Endodermal cell (in vitro differentiated cells): ENCODE measurements at regions not wholly inside any gene's neighbourhood (a gene's known extent, or its start where the extent isn't known, plus 50 kb on each side); places are given as distances from the start of the nearest gene placed in this dataset.

Experiments used
- DNase-seq: peaks from one replicate; pipeline ENCODE4 v3.0.0-alpha.2; 2017
- H3K27ac ChIP-seq: 2 replicates; pipeline ENCODE4 v1.5.1; 2013; ENCODE audit warnings: mild to moderate bottlenecking, low read depth, low read length, moderate library complexity
- H3K27me3 ChIP-seq: 2 replicates; pipeline ENCODE4 v1.6.1; 2013; ENCODE audit warnings: mild to moderate bottlenecking, low read length, moderate library complexity; ENCODE audit not compliant: insufficient read depth, control insufficient read depth, poor library complexity, severe bottlenecking
- H3K36me3 ChIP-seq: 2 replicates; pipeline ENCODE4 v1.7.0; 2013; ENCODE audit warnings: mild to moderate bottlenecking, low read length, moderate library complexity; ENCODE audit not compliant: control insufficient read depth, insufficient read depth
- H3K4me1 ChIP-seq: one replicate; pipeline ENCODE4 v1.7.0; 2013; ENCODE audit warnings: low read length; ENCODE audit not compliant: control insufficient read depth, insufficient read depth
- H3K4me3 ChIP-seq: 2 replicates; pipeline ENCODE4 v1.5.1; 2013; ENCODE audit warnings: mild to moderate bottlenecking, low read length, moderate library complexity
- H3K9ac ChIP-seq: 2 replicates; pipeline ENCODE4 v1.6.1; 2013; ENCODE audit warnings: mild to moderate bottlenecking, low read length, moderate library complexity; ENCODE audit not compliant: poor library complexity, severe bottlenecking; ENCODE audit errors: extremely low read depth
- H3K9me3 ChIP-seq: 2 replicates; pipeline ENCODE4 v1.6.1; 2013; ENCODE audit warnings: mild to moderate bottlenecking, low read length, moderate library complexity; ENCODE audit not compliant: control insufficient read depth
- H3K27ac Mint-ChIP-seq: 2 replicates; pipeline ENCODE4 v1.8.0; 2020; ENCODE audit warnings: mixed read lengths
- H3K27me3 Mint-ChIP-seq: 2 replicates; pipeline ENCODE4 v1.8.0; 2021; ENCODE audit warnings: mild to moderate bottlenecking, mixed read lengths; ENCODE audit not compliant: insufficient read depth
- H3K36me3 Mint-ChIP-seq: 2 replicates; pipeline ENCODE4 v1.8.0; 2020; ENCODE audit warnings: low read depth, mixed read lengths
- H3K4me1 Mint-ChIP-seq: 2 replicates; pipeline ENCODE4 v1.8.0; 2020; ENCODE audit warnings: mixed read lengths
- H3K4me3 Mint-ChIP-seq: 2 replicates; pipeline ENCODE4 v1.8.0; 2020; ENCODE audit warnings: mild to moderate bottlenecking, moderate library complexity, mixed read lengths
- H3K9me3 Mint-ChIP-seq: 2 replicates; pipeline ENCODE4 v1.8.0; 2020; ENCODE audit warnings: mild to moderate bottlenecking, mixed read lengths
- WGBS, 2 experiments: methylation state at CpG; one replicate each; pipeline versions ENCODE4 v1.1.5 to v1.1.7; 2013; ENCODE audit warnings: missing lambda C conversion rate in 2 of 2, mixed read lengths in 1 of 2; ENCODE audit not compliant: insufficient coverage in 1 of 2, insufficient read length in 1 of 2; 5-methylcytosine and 5-hydroxymethylcytosine counted together
- TF ChIP-seq, protein P1 (sequence below): fragments of 200-600 bp; sonication (generic); conservative IDR thresholded peaks from 2 replicates; pipeline ENCODE4 v1.5.0; 2021; ENCODE audit warnings: antibody characterized with exemption, mild to moderate bottlenecking

DNA sequence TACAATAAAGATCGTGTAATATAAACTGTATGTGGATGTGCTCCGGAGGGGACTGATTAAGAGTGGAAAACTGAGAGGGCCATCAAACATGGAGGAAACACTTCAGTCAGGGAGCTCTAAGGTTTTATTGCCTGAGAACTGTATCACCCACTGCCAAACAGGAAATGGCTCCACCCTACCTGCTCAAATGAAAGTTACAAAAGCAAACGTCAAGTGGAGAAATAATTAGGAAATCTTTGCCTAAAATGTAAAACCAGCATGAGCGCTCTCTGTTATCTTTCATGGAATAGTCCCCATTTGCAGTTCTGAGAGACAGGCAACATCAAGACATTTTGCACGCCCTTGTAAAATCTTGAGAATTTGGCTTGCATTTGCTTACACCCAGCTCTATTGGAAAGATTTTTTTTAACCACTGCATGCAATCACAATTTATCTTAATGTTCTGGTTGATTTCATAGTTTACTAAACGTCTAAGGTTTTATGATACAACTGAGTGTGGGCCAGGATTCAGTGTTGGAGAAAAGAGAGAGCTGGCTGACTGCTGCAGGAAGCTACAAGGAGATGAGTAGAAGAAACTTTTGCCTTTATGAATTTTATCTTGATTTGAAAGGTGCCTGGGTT lies 344.0 kb upstream of the PRICKLE1 start:
- no peaks in the 10 kb centered on the region for H3K27me3 ChIP-seq
- H3K27me3 Mint-ChIP-seq, result peaks cover 3% of the 10 kb centered on the region
- TF ChIP-seq, protein P1, sequence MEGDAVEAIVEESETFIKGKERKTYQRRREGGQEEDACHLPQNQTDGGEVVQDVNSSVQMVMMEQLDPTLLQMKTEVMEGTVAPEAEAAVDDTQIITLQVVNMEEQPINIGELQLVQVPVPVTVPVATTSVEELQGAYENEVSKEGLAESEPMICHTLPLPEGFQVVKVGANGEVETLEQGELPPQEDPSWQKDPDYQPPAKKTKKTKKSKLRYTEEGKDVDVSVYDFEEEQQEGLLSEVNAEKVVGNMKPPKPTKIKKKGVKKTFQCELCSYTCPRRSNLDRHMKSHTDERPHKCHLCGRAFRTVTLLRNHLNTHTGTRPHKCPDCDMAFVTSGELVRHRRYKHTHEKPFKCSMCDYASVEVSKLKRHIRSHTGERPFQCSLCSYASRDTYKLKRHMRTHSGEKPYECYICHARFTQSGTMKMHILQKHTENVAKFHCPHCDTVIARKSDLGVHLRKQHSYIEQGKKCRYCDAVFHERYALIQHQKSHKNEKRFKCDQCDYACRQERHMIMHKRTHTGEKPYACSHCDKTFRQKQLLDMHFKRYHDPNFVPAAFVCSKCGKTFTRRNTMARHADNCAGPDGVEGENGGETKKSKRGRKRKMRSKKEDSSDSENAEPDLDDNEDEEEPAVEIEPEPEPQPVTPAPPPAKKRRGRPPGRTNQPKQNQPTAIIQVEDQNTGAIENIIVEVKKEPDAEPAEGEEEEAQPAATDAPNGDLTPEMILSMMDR, result no peak

DNA sequence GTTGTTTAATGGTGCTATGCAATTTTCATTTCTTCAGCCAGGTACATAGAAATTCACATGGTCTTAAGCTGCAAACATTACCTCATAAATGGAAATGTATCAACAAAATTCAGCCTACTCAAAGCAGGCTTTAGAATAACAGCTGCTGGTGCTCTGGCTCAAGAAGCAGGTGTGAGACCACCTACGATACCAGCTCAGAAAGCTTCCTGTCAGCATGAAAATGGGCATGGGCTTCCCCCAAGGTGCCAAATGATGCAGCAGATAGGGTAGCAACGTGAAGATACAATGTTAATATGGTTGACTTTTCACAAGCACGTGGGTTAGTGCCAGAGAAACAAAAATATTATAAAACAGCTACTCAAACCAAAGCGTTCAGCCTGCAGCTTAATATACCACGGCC lies 343.4 kb upstream of the PRICKLE1 start:
- WGBS, 2 experiments, result 86 to 100% methylated on average over 2 to 5 of the region's 5 CpGs
- H3K27ac ChIP-seq, result no peak overlapping the region
- TF ChIP-seq, protein P1, result no peak
- H3K9ac ChIP-seq, result no peak overlapping the region
- Mint-ChIP-seq H3K27ac (no peak overlapping the region), H3K27me3 (peaks cover 3% of the 10 kb centered on the region), H3K9me3 (no peaks in the 10 kb centered on the region), H3K36me3 (no peaks in the 10 kb centered on the region), H3K4me3 (no peak overlapping the region), H3K4me1 (peaks cover 27% of the 10 kb centered on the region)
- H3K9me3 ChIP-seq, result peaks cover 19% of the 10 kb centered on the region
- H3K36me3 ChIP-seq, result peaks cover 2% of the 10 kb centered on the region
- no peaks in the 10 kb centered on the region for H3K27me3 ChIP-seq
- no peak for DNase-seq
- no peak overlapping the region for H3K4me3 ChIP-seq
- no peaks in the 10 kb centered on the region for H3K4me1 ChIP-seq

More for the DNA sequence above, 344.0 kb upstream of the PRICKLE1 start:
- 86 to 87% methylated on average over 6 of the region's 6 CpGs for WGBS, 2 experiments
- Mint-ChIP-seq H3K27ac (no peak overlapping the region), H3K36me3 (peaks cover 1% of the 10 kb centered on the region), H3K4me3 (no peak overlapping the region), H3K9me3 (peaks cover 4% of the 10 kb centered on the region), H3K4me1 (peaks cover 27% of the 10 kb centered on the region)
- no peak for DNase-seq
- Histone ChIP-seq H3K9me3 (peaks cover 20% of the 10 kb centered on the region), H3K27ac (no peak overlapping the region), H3K36me3 (peaks cover 7% of the 10 kb centered on the region), H3K4me3 (no peak overlapping the region), H3K4me1 (no peaks in the 10 kb centered on the region), H3K9ac (no peak overlapping the region)

DNA sequence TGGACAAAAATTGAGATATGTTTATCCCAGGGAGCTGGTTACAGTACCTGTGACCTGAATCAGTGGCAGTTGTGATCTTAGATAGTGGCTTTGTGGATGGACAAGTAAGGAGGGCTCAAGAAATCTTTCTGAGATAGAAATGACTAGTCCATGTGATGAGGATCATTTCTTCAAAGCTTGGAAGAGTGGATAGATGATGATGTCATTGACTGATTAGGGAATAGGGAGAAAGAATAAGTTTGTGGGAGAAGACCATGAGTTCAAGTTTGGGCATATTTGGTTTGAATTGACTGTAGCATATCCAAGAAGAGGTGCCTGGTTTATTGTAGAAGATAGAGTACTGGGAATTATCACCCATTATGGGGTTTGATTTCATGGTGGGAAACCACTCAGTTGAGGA lies 336.7 kb upstream of the PRICKLE1 start:
- TF ChIP-seq, protein P1, result no peak
- H3K4me1 Mint-ChIP-seq, result peaks cover 34% of the 10 kb centered on the region
- peaks cover 10% of the 10 kb centered on the region for H3K9me3 ChIP-seq
- no peaks in the 10 kb centered on the region for H3K27me3 Mint-ChIP-seq
- no peaks in the 10 kb centered on the region for H3K36me3 Mint-ChIP-seq
- H3K9ac ChIP-seq, result no peak overlapping the region
- no peaks in the 10 kb centered on the region for H3K36me3 ChIP-seq
- H3K4me3 Mint-ChIP-seq, result no peak overlapping the region
- no peaks in the 10 kb centered on the region for H3K9me3 Mint-ChIP-seq
- H3K4me1 ChIP-seq, result peaks cover 21% of the 10 kb centered on the region
- H3K4me3 ChIP-seq, result no peak overlapping the region
- no peak overlapping the region for H3K27ac ChIP-seq
- no peaks in the 10 kb centered on the region for H3K27me3 ChIP-seq
- no peak overlapping the region for H3K27ac Mint-ChIP-seq
- no peak for DNase-seq
